HG02973 (cell line): ENCODE measurements at regions not wholly inside any gene's neighbourhood (a gene's known extent, or its start where the extent isn't known, plus 50 kb on each side); places are given as distances from the start of the nearest gene placed in this dataset.

Source experiments
- ATAC-seq: cut with Tn5 transposase; IDR thresholded peaks from one replicate; pipeline ENCODE4 v1.9.1; 2021; ENCODE audit warnings: moderate library complexity; ENCODE audit not compliant: unreplicated experiment

GRCh38 chr9:29701971-29702370 is 2128.7 kb upstream of the C9orf72 start:
- no peak for ATAC-seq

GRCh38 chr9:29714860-29715259 is 2141.6 kb upstream of the C9orf72 start:
- no peak for ATAC-seq

- ATAC-seq = no peak
These were observed 2144.3 kb upstream of the C9orf72 start for GRCh38 chr9:29717631-29718030.

- ATAC-seq = no peak
These were observed 2156.9 kb upstream of the C9orf72 start for GRCh38 chr9:29730163-29730562.

- ATAC-seq = no peak
These were observed 2167.2 kb upstream of the C9orf72 start for GRCh38 chr9:29740518-29740917.

- ATAC-seq = no peak
These were observed 2167.9 kb upstream of the C9orf72 start for GRCh38 chr9:29741169-29741568.

GRCh38 chr9:29750062-29750461 is 2176.8 kb upstream of the C9orf72 start:
- no peak for ATAC-seq

- ATAC-seq = no peak
These were observed 2177.9 kb upstream of the C9orf72 start for GRCh38 chr9:29751226-29751625.

- ATAC-seq = no peak
These were observed 2180.4 kb upstream of the C9orf72 start for GRCh38 chr9:29753638-29754037.

GRCh38 chr9:29769019-29769418 is 2195.7 kb upstream of the C9orf72 start:
- ATAC-seq = no peak

- no peak for ATAC-seq
These were observed 2200.4 kb upstream of the C9orf72 start for GRCh38 chr9:29773676-29774075.

GRCh38 chr9:29775491-29775890 is 2202.2 kb upstream of the C9orf72 start:
- no peak for ATAC-seq

- no peak for ATAC-seq
These were observed 2205.1 kb upstream of the C9orf72 start for GRCh38 chr9:29778281-29778849.

GRCh38 chr9:29793970-29794369 is 2220.7 kb upstream of the C9orf72 start:
- no peak for ATAC-seq

GRCh38 chr9:29796291-29796952 is 2223.1 kb upstream of the C9orf72 start:
- ATAC-seq = peak; percentile 80

GRCh38 chr9:29798599-29798998 is 2225.3 kb upstream of the C9orf72 start:
- ATAC-seq = no peak

- no peak for ATAC-seq
These were observed 2225.9 kb upstream of the C9orf72 start for GRCh38 chr9:29799227-29799626.

GRCh38 chr9:29800821-29801220 is 2227.5 kb upstream of the C9orf72 start:
- no peak for ATAC-seq

- ATAC-seq = no peak
These were observed 2229.2 kb upstream of the C9orf72 start for GRCh38 chr9:29802454-29802853.

- no peak for ATAC-seq
These were observed 2233.8 kb upstream of the C9orf72 start for GRCh38 chr9:29806937-29807618.

- no peak for ATAC-seq
These were observed 2243.8 kb upstream of the C9orf72 start for GRCh38 chr9:29816954-29817703.

GRCh38 chr9:29822458-29822857 is 2249.2 kb upstream of the C9orf72 start:
- no peak for ATAC-seq
